ENCODE measurements at regions not wholly inside any gene's neighbourhood (a gene's known extent, or its start where the extent isn't known, plus 50 kb on each side); places are given as distances from the start of the nearest gene placed in this dataset.

GRCh38 chr16:52652033-52652432, 105.1 kb upstream of the TOX3 start:
- Histone ChIP-seq H3K4me2 (ENCODE audit: low read length) (no peak overlapping the region), H3K27ac (ENCODE audit: low read depth, low read length) (no peak overlapping the region), H3K4me1 (ENCODE audit: control insufficient read depth in 1 of 2, insufficient read depth in 2 of 2, low read length in 2 of 2) (no peaks in the 10 kb centered on the region), H3K4me3 (replicated peaks in 1 of 2; ENCODE audit: low read depth in 1 of 2, low read length in 2 of 2) (no peak overlapping the region), H3K9me2 (ENCODE audit: insufficient read depth) (no peaks in the 10 kb centered on the region), H2AFZ (ENCODE audit: low read depth, low read length, poor library complexity, severe bottlenecking) (no peak overlapping the region), H3K79me2 (ENCODE audit: insufficient read depth, low read length) (no peaks in the 10 kb centered on the region), H3K36me3 (ENCODE audit: control insufficient read depth in 1 of 2, insufficient read depth in 2 of 2, low read length in 2 of 2) (no peaks in the 10 kb centered on the region), H3K9ac (ENCODE audit: low read length) (no peak overlapping the region), H4K20me1 (ENCODE audit: insufficient read depth) (no peaks in the 10 kb centered on the region), H3K9me3 (ENCODE audit: control insufficient read depth in 1 of 2, insufficient read depth in 1 of 2, low read depth in 1 of 2, low read length in 2 of 2) (no peaks in the 10 kb centered on the region), H3K27me3 (ENCODE audit: insufficient read depth, low read length) (no peaks in the 10 kb centered on the region; the same call in 1 of the 2 replicates)
- ChIA-PET RAD21 (ENCODE audit: low non-redundant PET in 1 of 2, low total read pairs in 2 of 2, uncharacterized antibody in 2 of 2, unreplicated experiment in 2 of 2) (no interaction called here), CTCF (no interaction called here), POLR2A (no interaction called here)
- no peak for ATAC-seq
- intact Hi-C loops (cut with micrococcal nuclease) = no loop called here
- no peak for DNase-seq (ENCODE audit: low read depth, low spot score)
- TF ChIP-seq CBX3 (IDR thresholded peaks at IDR 0.05; ENCODE audit: low read depth) = no peak
- TF ChIP-seq RAD21 (IDR thresholded peaks at IDR 0.05; ENCODE audit: low read depth) = no peak
- no peak for TF ChIP-seq ELF1 (IDR thresholded peaks at IDR 0.05; ENCODE audit: borderline replicate concordance, low read depth)
- no peak for TF ChIP-seq ZNF274 (IDR thresholded peaks at IDR 0.05; ENCODE audit: low read depth, low read length)
- TF ChIP-seq POLR2A (IDR thresholded peaks at IDR 0.05; ENCODE audit: borderline replicate concordance, extremely low read depth, insufficient read depth, insufficient read length) = no peak
- no peak for TF ChIP-seq ZFX (IDR thresholded peaks at IDR 0.05)
- TF ChIP-seq YY1 (IDR thresholded peaks at IDR 0.05; ENCODE audit: extremely low read depth, insufficient replicate concordance, low read depth, low read length) = no peak
- TF ChIP-seq CTCF (IDR thresholded peaks at IDR 0.05 in 2 of 3, conservative IDR thresholded peaks at IDR 0.05 in 1 of 3; ENCODE audit: borderline replicate concordance in 1 of 3, insufficient read depth in 1 of 3, low read depth in 2 of 3, low read length in 2 of 3) = no peak
- TF ChIP-seq TCF7L2 (IDR thresholded peaks at IDR 0.05; ENCODE audit: borderline replicate concordance, extremely low read depth, insufficient read depth, insufficient read length) = no peak
- TF ChIP-seq EZH2 (IDR thresholded peaks at IDR 0.05) = no peak
- TF ChIP-seq JUND (IDR thresholded peaks at IDR 0.05) = no peak
- TF ChIP-seq EZH2phosphoT487 (IDR thresholded peaks at IDR 0.05; ENCODE audit: borderline replicate concordance) = no peak
- no peak for TF ChIP-seq ATF3 (IDR thresholded peaks at IDR 0.05)
- TF ChIP-seq ZBTB33 (IDR thresholded peaks at IDR 0.05; ENCODE audit: extremely low read depth, insufficient replicate concordance, low read length) = no peak
- TF ChIP-seq POLR2AphosphoS5 (IDR thresholded peaks at IDR 0.05; ENCODE audit: low read depth, low read length) = no peak
- no TSS peak for BruUV-seq (replicated peaks)

Data from HCT116 (cell line).